HG03066 (cell line): ENCODE measurements at regions not wholly inside any gene's neighbourhood (a gene's known extent, or its start where the extent isn't known, plus 50 kb on each side); places are given as distances from the start of the nearest gene placed in this dataset.

Experiments
- ATAC-seq: cut with Tn5 transposase; IDR thresholded peaks from one replicate; pipeline ENCODE4 v1.9.1; 2021; ENCODE audit warnings: low read depth; ENCODE audit not compliant: unreplicated experiment

GRCh38 chr12:107537464-107538119 is 148.0 kb upstream of the PWP1 start:
- no peak for ATAC-seq

GRCh38 chr12:107539196-107539939 is 146.2 kb upstream of the PWP1 start:
- ATAC-seq, result no peak

- ATAC-seq, result no peak
Observed at GRCh38 chr12:107541001-107541705, 144.4 kb upstream of the PWP1 start.

GRCh38 chr12:107543416-107543815 is 142.2 kb upstream of the PWP1 start:
- ATAC-seq, result no peak

- ATAC-seq, result no peak
Observed at GRCh38 chr12:107543841-107544240, 141.8 kb upstream of the PWP1 start.

- no peak for ATAC-seq
Observed at GRCh38 chr12:107544937-107545336, 140.7 kb upstream of the PWP1 start.

GRCh38 chr12:107545737-107546353 is 139.8 kb upstream of the PWP1 start:
- no peak for ATAC-seq

GRCh38 chr12:107547389-107547788 is 138.2 kb upstream of the PWP1 start:
- no peak for ATAC-seq

- ATAC-seq, result no peak
Observed at GRCh38 chr12:107549651-107550480, 135.7 kb upstream of the PWP1 start.

- ATAC-seq, result no peak
Observed at GRCh38 chr12:107551434-107551833, 134.2 kb upstream of the PWP1 start.

- ATAC-seq, result no peak
Observed at GRCh38 chr12:107552263-107552662, 133.3 kb upstream of the PWP1 start.

GRCh38 chr12:107553211-107553765 is 132.3 kb upstream of the PWP1 start:
- no peak for ATAC-seq

GRCh38 chr12:107554941-107555340 is 130.7 kb upstream of the PWP1 start:
- ATAC-seq, result no peak

GRCh38 chr12:107557026-107557425 is 128.6 kb upstream of the PWP1 start:
- ATAC-seq, result no peak

- ATAC-seq, result no peak
Observed at GRCh38 chr12:107557589-107558100, 128.0 kb upstream of the PWP1 start.

GRCh38 chr12:107558141-107558815 is 127.3 kb upstream of the PWP1 start:
- no peak for ATAC-seq

- no peak for ATAC-seq
Observed at GRCh38 chr12:107558816-107559382, 126.7 kb upstream of the PWP1 start.

GRCh38 chr12:107560165-107560898 is 125.3 kb upstream of the PWP1 start:
- ATAC-seq, result no peak
